SU-DHL-6 (cell line): ENCODE measurements at regions not wholly inside any gene's neighbourhood (a gene's known extent, or its start where the extent isn't known, plus 50 kb on each side); places are given as distances from the start of the nearest gene placed in this dataset.

ENCODE experiments used
- H2AFZ ChIP-seq: fragments of 200-600 bp; sonication (generic); 2 replicates; pipeline ENCODE4 v1.6.1; 2014; ENCODE audit warnings: low read depth, mild to moderate bottlenecking, moderate library complexity, mixed read lengths, antibody characterized with exemption, low read length; ENCODE audit not compliant: severe bottlenecking
- H3F3A ChIP-seq: fragments of 200-600 bp; shearing (Covaris generic); 2 replicates; pipeline ENCODE4 v1.6.0; 2016; ENCODE audit warnings: antibody characterized with exemption, mild to moderate bottlenecking; ENCODE audit not compliant: insufficient read depth
- H3K27ac ChIP-seq: fragments of 200-600 bp; sonication (generic); 2 replicates; pipeline ENCODE4 v1.5.1; 2016; ENCODE audit warnings: low read depth, mild to moderate bottlenecking, low read length, moderate library complexity, mixed read lengths
- H3K27me3 ChIP-seq: fragments of 200-600 bp; sonication (generic), shearing (Covaris generic); 2 replicates; pipeline ENCODE4 v1.6.0; 2014; ENCODE audit warnings: mild to moderate bottlenecking, low read length
- H3K36me3 ChIP-seq: fragments of 200-600 bp; sonication (generic); 2 replicates; pipeline ENCODE4 v1.6.1; 2014; ENCODE audit warnings: mild to moderate bottlenecking, low read length, mixed read lengths
- H3K4me2 ChIP-seq: fragments of 300-600, 200-600 bp; shearing (Covaris generic), sonication (generic); 2 replicates; pipeline ENCODE4 v1.6.0; 2014; ENCODE audit warnings: low read length, low read depth, mild to moderate bottlenecking; ENCODE audit not compliant: poor library complexity, severe bottlenecking
- H3K4me3 ChIP-seq: fragments of 200-600 bp; sonication (generic); 2 replicates; pipeline ENCODE4 v1.5.1; 2014; ENCODE audit warnings: antibody characterized with exemption, low read length, mild to moderate bottlenecking, mixed read lengths; ENCODE audit not compliant: insufficient read depth, poor library complexity, severe bottlenecking
- H3K79me2 ChIP-seq: fragments of 200-600 bp; sonication (generic); 2 replicates; pipeline ENCODE4 v1.6.1; 2014; ENCODE audit warnings: mild to moderate bottlenecking, low read length, moderate library complexity; ENCODE audit not compliant: insufficient read depth
- H3K9ac ChIP-seq: fragments of 200-600 bp; sonication (generic); 2 replicates; pipeline ENCODE4 v1.7.0; 2014; ENCODE audit warnings: mild to moderate bottlenecking, low read length
- H3K9me2 ChIP-seq: fragments of 200-600 bp; sonication (generic); replicated peaks from 2 replicates; pipeline ENCODE4 v1.6.1; 2014; ENCODE audit warnings: low read length; ENCODE audit not compliant: insufficient read depth
- H3K9me3 ChIP-seq: fragments of 200-600 bp; sonication (generic); 2 replicates; pipeline ENCODE4 v1.6.1; 2014; ENCODE audit warnings: low read length, mixed read lengths; ENCODE audit not compliant: insufficient read depth
- H4K20me1 ChIP-seq: fragments of 200-600 bp; sonication (generic); 2 replicates; pipeline ENCODE4 v1.6.1; 2014; ENCODE audit warnings: low read depth, mild to moderate bottlenecking, antibody characterized with exemption, low read length, moderate library complexity, mixed read lengths
- EZH2phosphoT487 ChIP-seq: fragments of 200-600 bp; sonication (generic), shearing (Covaris generic); conservative IDR thresholded peaks from 2 replicates; pipeline ENCODE4 v1.6.1; 2018; ENCODE audit warnings: mild to moderate bottlenecking, antibody characterized with exemption, low read length, moderate library complexity, mixed read lengths
- TF ChIP-seq, protein P1 (sequence below): fragments of 200-600 bp; sonication (generic); IDR thresholded peaks from one replicate; pipeline ENCODE4 v1.5.1; 2017; ENCODE audit warnings: antibody characterized with exemption, mild to moderate bottlenecking, low read length, moderate library complexity; ENCODE audit not compliant: insufficient read depth, poor library complexity, severe bottlenecking

DNA sequence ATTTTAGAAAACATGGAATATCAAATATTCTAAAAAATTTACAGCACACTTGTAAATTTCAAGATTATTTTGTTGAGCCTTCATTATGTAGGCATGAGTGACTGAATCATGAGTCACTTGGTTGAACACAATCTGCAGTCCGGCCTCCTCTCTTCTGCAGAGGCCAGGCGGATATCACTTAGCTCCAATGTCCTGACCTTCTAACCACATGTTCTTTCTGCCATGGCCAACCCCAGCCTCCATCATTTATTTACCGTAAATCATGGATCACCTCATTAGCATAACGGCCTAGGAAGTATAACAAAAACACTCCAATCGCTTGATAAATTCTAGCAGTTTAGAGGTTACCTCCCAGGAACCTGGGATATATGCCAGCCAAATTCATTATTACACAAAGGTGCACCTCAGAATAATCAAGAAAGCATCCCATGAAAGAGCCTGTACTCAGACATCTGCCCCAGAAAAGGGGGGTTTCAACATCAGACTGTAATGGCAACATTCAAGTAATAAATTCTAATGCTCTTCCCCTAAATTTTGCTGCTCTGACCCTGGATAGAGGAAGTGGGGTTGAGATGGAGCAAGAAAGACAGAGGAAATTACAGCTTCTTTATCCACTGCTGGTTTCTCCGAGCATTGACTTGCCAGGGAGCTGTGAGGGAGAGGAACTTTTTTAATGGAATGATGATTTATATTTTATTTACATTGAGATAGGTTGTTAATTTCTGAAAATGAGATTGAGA lies 2153.6 kb upstream of the AGA start:
- Histone ChIP-seq H3K79me2 (no peaks in the 10 kb centered on the region), H3K4me3 (no peak overlapping the region), H3K4me2 (no peak overlapping the region), H3K9me2 (no peaks in the 10 kb centered on the region), H3K9ac (no peak overlapping the region), H3K9me3 (no peaks in the 10 kb centered on the region), H3K27ac (no peak overlapping the region), H3K36me3 (no peaks in the 10 kb centered on the region), H4K20me1 (no peaks in the 10 kb centered on the region), H3K27me3 (no peaks in the 10 kb centered on the region), H2AFZ (no peak overlapping the region), H3F3A (no peaks in the 10 kb centered on the region)
- TF ChIP-seq EZH2phosphoT487, result no peak
- TF ChIP-seq, protein P1, sequence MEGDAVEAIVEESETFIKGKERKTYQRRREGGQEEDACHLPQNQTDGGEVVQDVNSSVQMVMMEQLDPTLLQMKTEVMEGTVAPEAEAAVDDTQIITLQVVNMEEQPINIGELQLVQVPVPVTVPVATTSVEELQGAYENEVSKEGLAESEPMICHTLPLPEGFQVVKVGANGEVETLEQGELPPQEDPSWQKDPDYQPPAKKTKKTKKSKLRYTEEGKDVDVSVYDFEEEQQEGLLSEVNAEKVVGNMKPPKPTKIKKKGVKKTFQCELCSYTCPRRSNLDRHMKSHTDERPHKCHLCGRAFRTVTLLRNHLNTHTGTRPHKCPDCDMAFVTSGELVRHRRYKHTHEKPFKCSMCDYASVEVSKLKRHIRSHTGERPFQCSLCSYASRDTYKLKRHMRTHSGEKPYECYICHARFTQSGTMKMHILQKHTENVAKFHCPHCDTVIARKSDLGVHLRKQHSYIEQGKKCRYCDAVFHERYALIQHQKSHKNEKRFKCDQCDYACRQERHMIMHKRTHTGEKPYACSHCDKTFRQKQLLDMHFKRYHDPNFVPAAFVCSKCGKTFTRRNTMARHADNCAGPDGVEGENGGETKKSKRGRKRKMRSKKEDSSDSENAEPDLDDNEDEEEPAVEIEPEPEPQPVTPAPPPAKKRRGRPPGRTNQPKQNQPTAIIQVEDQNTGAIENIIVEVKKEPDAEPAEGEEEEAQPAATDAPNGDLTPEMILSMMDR, result no peak

DNA sequence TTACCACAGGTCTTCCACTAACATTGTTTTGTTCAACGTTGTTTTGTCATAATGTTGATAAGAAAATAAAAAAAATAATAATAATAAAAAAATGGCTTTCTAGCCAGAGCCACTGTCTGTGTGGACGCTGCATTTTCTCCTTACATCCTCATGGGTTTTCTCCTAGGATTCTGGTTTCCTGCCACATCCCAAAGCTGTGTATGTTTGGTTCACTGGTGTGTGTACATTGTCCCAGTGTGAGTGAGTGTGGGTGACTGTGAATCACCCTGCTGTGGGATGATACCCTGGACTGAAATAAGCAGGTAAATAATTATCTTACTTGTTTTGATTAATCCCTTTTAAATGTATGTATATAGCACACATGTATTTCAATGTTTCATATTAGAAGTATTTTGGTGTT lies 2154.4 kb upstream of the AGA start:
- Histone ChIP-seq H4K20me1 (no peaks in the 10 kb centered on the region), H3K9me3 (no peaks in the 10 kb centered on the region), H3K4me2 (no peak overlapping the region), H3K36me3 (no peaks in the 10 kb centered on the region), H3K4me3 (no peak overlapping the region), H3K27me3 (no peaks in the 10 kb centered on the region), H3K9ac (no peak overlapping the region), H3K79me2 (no peaks in the 10 kb centered on the region), H3K9me2 (no peaks in the 10 kb centered on the region), H2AFZ (no peak overlapping the region), H3K27ac (no peak overlapping the region), H3F3A (no peaks in the 10 kb centered on the region)
- no peak for TF ChIP-seq EZH2phosphoT487
- TF ChIP-seq, protein P1, result no peak

DNA sequence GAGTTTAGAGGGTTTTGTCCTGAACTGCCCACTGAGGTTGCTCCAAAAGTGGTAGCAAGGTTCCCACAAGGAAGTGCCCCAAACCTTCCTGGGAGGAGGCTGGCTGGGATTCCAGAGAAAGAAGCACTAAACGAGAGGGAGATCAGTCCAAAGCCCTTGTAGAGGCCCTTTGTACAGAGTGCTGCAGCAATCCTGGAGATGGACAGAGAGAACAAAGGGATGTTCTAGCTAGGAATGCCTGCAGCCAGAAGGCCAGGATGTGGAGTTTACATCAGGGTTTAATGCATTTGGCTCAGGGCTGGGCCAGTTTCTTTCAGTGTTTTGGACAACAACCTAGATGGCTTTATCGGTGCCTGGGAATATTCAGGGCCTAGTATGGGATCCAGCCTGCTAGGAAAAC lies 2155.1 kb upstream of the AGA start:
- Histone ChIP-seq H3K36me3 (no peaks in the 10 kb centered on the region), H3K9ac (no peak overlapping the region), H3K79me2 (no peaks in the 10 kb centered on the region), H2AFZ (no peak overlapping the region), H3K9me3 (no peaks in the 10 kb centered on the region), H3K27ac (no peak overlapping the region), H4K20me1 (no peaks in the 10 kb centered on the region), H3K4me2 (no peak overlapping the region), H3K27me3 (no peaks in the 10 kb centered on the region), H3K9me2 (no peaks in the 10 kb centered on the region), H3K4me3 (no peak overlapping the region), H3F3A (no peaks in the 10 kb centered on the region)
- TF ChIP-seq, protein P1, result no peak
- no peak for TF ChIP-seq EZH2phosphoT487
